IPS DF 19.7 (cell line): ENCODE measurements at regions not wholly inside any gene's neighbourhood (a gene's known extent, or its start where the extent isn't known, plus 50 kb on each side); places are given as distances from the start of the nearest gene placed in this dataset.
A peak's percentile ranks its signal among the peaks of the same experiment; 100 is the strongest.
"Not testable (repeated sequence)": the region's sequence is repeated elsewhere in the genome, so short reads cannot be mapped to it uniquely, and the experiment has no call there.

Experiments used
- DNase-seq: peaks from one replicate; pipeline ENCODE4 v3.0.0-alpha.2; 2013; ENCODE audit warnings: low read depth, low spot score

GRCh38 chrX:5702890-5703289, 525.8 kb downstream of the NLGN4X start:
- DNase-seq = no peak

GRCh38 chrX:5695971-5696370, 532.7 kb downstream of the NLGN4X start:
- no peak for DNase-seq

GRCh38 chrX:5683996-5684395, 544.7 kb downstream of the NLGN4X start:
- DNase-seq = no peak

GRCh38 chrX:5681159-5681558, 547.5 kb downstream of the NLGN4X start:
- peak; percentile 17 for DNase-seq

- DNase-seq = no peak
Observed at GRCh38 chrX:5674036-5674435, 554.6 kb downstream of the NLGN4X start.

- no peak for DNase-seq
Observed at GRCh38 chrX:5672099-5672498, 556.6 kb downstream of the NLGN4X start.

- DNase-seq = not testable (repeated sequence)
Observed at GRCh38 chrX:5666689-5667088, 562.0 kb downstream of the NLGN4X start.

GRCh38 chrX:5656544-5656943, 572.1 kb downstream of the NLGN4X start:
- no peak for DNase-seq

GRCh38 chrX:5650904-5651303, 577.8 kb downstream of the NLGN4X start:
- DNase-seq = peak; percentile 28

GRCh38 chrX:5648941-5649568, 579.6 kb downstream of the NLGN4X start:
- DNase-seq = peak; percentile 50

- DNase-seq = no peak
Observed at GRCh38 chrX:5646818-5647217, 581.8 kb downstream of the NLGN4X start.

GRCh38 chrX:5644776-5645175, 583.9 kb downstream of the NLGN4X start:
- no peak for DNase-seq

- no peak for DNase-seq
Observed at GRCh38 chrX:5640071-5640470, 588.6 kb downstream of the NLGN4X start.

GRCh38 chrX:5638572-5638971, 590.1 kb downstream of the NLGN4X start:
- no peak for DNase-seq

GRCh38 chrX:5632887-5633286, 595.8 kb downstream of the NLGN4X start:
- DNase-seq = no peak

- DNase-seq = no peak
Observed at GRCh38 chrX:5632061-5632614, 596.5 kb downstream of the NLGN4X start.

- no peak for DNase-seq
Observed at GRCh38 chrX:5617666-5618065, 611.0 kb downstream of the NLGN4X start.

GRCh38 chrX:5595570-5595969, 633.1 kb downstream of the NLGN4X start:
- DNase-seq = no peak

- no peak for DNase-seq
Observed at GRCh38 chrX:5586726-5587125, 641.9 kb downstream of the NLGN4X start.

GRCh38 chrX:5575407-5575806, 653.3 kb downstream of the NLGN4X start:
- no peak for DNase-seq

- DNase-seq = no peak
Observed at GRCh38 chrX:5568934-5569333, 659.7 kb downstream of the NLGN4X start.

- DNase-seq = no peak
Observed at GRCh38 chrX:5559386-5559785, 669.3 kb downstream of the NLGN4X start.

GRCh38 chrX:5549512-5549911, 679.2 kb downstream of the NLGN4X start:
- DNase-seq = no peak

GRCh38 chrX:5537098-5537497, 691.6 kb downstream of the NLGN4X start:
- DNase-seq = no peak
